HepG2 (cell line): ENCODE measurements at regions not wholly inside any gene's neighbourhood (a gene's known extent, or its start where the extent isn't known, plus 50 kb on each side); places are given as distances from the start of the nearest gene placed in this dataset.
A peak's percentile ranks its signal among the peaks of the same experiment; 100 is the strongest.

Experiments used
- ELK4 ChIP-seq: sonication (generic); formaldehyde crosslinking; IDR thresholded peaks from 2 replicates; pipeline ENCODE4 v1.9.0; 2021; ENCODE audit warnings: missing genetic modification reagents, borderline replicate concordance
- KDM5B ChIP-seq: sonication (generic); formaldehyde crosslinking; IDR thresholded peaks from 2 replicates; pipeline ENCODE4 v1.4.0; 2020; ENCODE audit warnings: missing genetic modification reagents, mild to moderate bottlenecking, borderline replicate concordance
- NR2F2 ChIP-seq: IDR thresholded peaks from 2 replicates; pipeline ENCODE4 v1.6.1; 2012; ENCODE audit warnings: low read depth, inconsistent platforms, borderline replicate concordance
- PLRG1 ChIP-seq: fragments of 450-650 bp; conservative IDR thresholded peaks from 2 replicates; pipeline ENCODE4 v1.6.1; 2016
- SKI ChIP-seq: fragments of 450-650 bp; IDR thresholded peaks from one replicate; pipeline ENCODE4 v1.6.1; 2018; ENCODE audit warnings: mild to moderate bottlenecking; ENCODE audit not compliant: partially characterized antibody
- ZNF136 ChIP-seq: sonication (generic); formaldehyde crosslinking; IDR thresholded peaks from 2 replicates; pipeline ENCODE4 v1.8.1; 2022; ENCODE audit warnings: low read depth, mild to moderate bottlenecking, moderate library complexity, missing genetic modification reagents
- ZNF207 ChIP-seq: fragments of 450-650 bp; IDR thresholded peaks from 2 replicates; pipeline ENCODE4 v1.6.1; 2016; ENCODE audit warnings: antibody characterized with exemption, borderline replicate concordance
- ZNF337 ChIP-seq: sonication (generic); formaldehyde crosslinking; IDR thresholded peaks from 2 replicates; pipeline ENCODE4 v1.5.1; 2020; ENCODE audit warnings: missing genetic modification reagents, low read depth, mild to moderate bottlenecking, borderline replicate concordance
- ZNF503 ChIP-seq: sonication (generic); formaldehyde crosslinking; IDR thresholded peaks from 2 replicates; pipeline ENCODE4 v1.4.0; 2020; ENCODE audit warnings: missing genetic modification reagents
- ZNF510 ChIP-seq: sonication (generic); formaldehyde crosslinking; IDR thresholded peaks from 2 replicates; pipeline ENCODE4 v1.4.0; 2020; ENCODE audit warnings: low read depth, mild to moderate bottlenecking, missing genetic modification reagents
- ZNF614 ChIP-seq: IDR thresholded peaks from 2 replicates; pipeline ENCODE4 v1.6.1; 2018; ENCODE audit warnings: missing biosample characterization, missing genetic modification reagents, inconsistent platforms, borderline replicate concordance
- ZNF770 ChIP-seq: sonication (generic); formaldehyde crosslinking; IDR thresholded peaks from 2 replicates; pipeline ENCODE4 v1.5.0; 2020; ENCODE audit warnings: mild to moderate bottlenecking, missing genetic modification reagents
- TF ChIP-seq, protein P1 (sequence below), 2 experiments: fragments of 450-650 bp in 1 of 2; sonication (generic) in 1 of 2; formaldehyde crosslinking in 1 of 2; IDR thresholded peaks; 2 replicates each; pipeline versions ENCODE4 v1.6.1 to v1.8.0; 2016 to 2022; ENCODE audit warnings: antibody characterized with exemption in 1 of 2, mild to moderate bottlenecking in 1 of 2, missing genetic modification reagents in 1 of 2
- TF ChIP-seq, protein P2 (sequence below): fragments of 450-650 bp; IDR thresholded peaks from 2 replicates; pipeline ENCODE4 v1.6.1; 2016

- no peak for TF ChIP-seq ZNF207
- TF ChIP-seq ZNF614 (CRISPR knock-in tag): no peak
- TF ChIP-seq ZNF510 (CRISPR knock-in tag): no peak
- TF ChIP-seq, protein P1, sequence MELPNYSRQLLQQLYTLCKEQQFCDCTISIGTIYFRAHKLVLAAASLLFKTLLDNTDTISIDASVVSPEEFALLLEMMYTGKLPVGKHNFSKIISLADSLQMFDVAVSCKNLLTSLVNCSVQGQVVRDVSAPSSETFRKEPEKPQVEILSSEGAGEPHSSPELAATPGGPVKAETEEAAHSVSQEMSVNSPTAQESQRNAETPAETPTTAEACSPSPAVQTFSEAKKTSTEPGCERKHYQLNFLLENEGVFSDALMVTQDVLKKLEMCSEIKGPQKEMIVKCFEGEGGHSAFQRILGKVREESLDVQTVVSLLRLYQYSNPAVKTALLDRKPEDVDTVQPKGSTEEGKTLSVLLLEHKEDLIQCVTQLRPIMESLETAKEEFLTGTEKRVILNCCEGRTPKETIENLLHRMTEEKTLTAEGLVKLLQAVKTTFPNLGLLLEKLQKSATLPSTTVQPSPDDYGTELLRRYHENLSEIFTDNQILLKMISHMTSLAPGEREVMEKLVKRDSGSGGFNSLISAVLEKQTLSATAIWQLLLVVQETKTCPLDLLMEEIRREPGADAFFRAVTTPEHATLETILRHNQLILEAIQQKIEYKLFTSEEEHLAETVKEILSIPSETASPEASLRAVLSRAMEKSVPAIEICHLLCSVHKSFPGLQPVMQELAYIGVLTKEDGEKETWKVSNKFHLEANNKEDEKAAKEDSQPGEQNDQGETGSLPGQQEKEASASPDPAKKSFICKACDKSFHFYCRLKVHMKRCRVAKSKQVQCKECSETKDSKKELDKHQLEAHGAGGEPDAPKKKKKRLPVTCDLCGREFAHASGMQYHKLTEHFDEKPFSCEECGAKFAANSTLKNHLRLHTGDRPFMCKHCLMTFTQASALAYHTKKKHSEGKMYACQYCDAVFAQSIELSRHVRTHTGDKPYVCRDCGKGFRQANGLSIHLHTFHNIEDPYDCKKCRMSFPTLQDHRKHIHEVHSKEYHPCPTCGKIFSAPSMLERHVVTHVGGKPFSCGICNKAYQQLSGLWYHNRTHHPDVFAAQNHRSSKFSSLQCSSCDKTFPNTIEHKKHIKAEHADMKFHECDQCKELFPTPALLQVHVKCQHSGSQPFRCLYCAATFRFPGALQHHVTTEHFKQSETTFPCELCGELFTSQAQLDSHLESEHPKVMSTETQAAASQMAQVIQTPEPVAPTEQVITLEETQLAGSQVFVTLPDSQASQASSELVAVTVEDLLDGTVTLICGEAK (IDR thresholded peaks at IDR 0.05): no peak
- TF ChIP-seq, protein P1 (CRISPR knock-in tag; IDR thresholded peaks at IDR 0.05): no peak
- 0 out of 2 replicates have a peak, but pooled peaks have one; percentile 47 for TF ChIP-seq ZNF503 (CRISPR knock-in tag)
- TF ChIP-seq ZNF770 (CRISPR knock-in tag): no peak
- TF ChIP-seq ZNF337 (CRISPR knock-in tag): no peak
- no peak for TF ChIP-seq SKI
- TF ChIP-seq KDM5B (CRISPR knock-in tag): no peak
- no peak for TF ChIP-seq NR2F2
- TF ChIP-seq, protein P2, sequence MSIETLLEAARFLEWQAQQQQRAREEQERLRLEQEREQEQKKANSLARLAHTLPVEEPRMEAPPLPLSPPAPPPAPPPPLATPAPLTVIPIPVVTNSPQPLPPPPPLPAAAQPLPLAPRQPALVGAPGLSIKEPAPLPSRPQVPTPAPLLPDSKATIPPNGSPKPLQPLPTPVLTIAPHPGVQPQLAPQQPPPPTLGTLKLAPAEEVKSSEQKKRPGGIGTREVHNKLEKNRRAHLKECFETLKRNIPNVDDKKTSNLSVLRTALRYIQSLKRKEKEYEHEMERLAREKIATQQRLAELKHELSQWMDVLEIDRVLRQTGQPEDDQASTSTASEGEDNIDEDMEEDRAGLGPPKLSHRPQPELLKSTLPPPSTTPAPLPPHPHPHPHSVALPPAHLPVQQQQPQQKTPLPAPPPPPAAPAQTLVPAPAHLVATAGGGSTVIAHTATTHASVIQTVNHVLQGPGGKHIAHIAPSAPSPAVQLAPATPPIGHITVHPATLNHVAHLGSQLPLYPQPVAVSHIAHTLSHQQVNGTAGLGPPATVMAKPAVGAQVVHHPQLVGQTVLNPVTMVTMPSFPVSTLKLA: no peak
- no peak for TF ChIP-seq ZNF136 (CRISPR knock-in tag)
- TF ChIP-seq ELK4: no peak
- no peak for TF ChIP-seq PLRG1
Observed at GRCh38 chr20:53786071-53786444, 192.4 kb upstream of the ZNF217 start (continued).
